ENCODE measurements at regions not wholly inside any gene's neighbourhood (a gene's known extent, or its start where the extent isn't known, plus 50 kb on each side); places are given as distances from the start of the nearest gene placed in this dataset.

- TF ChIP-seq EZH2 (IDR thresholded peaks at IDR 0.05), result no peak
- no peak for TF ChIP-seq CTCF (IDR thresholded peaks at IDR 0.05)
- TF ChIP-seq EZH2phosphoT487 (IDR thresholded peaks at IDR 0.05), result no peak
These were observed 361.9 kb downstream of the SIPA1L2 start for GRCh38 chr1:232267837-232268598.
